ENCODE measurements at regions not wholly inside any gene's neighbourhood (a gene's known extent, or its start where the extent isn't known, plus 50 kb on each side); places are given as distances from the start of the nearest gene placed in this dataset.

- no peak for TF ChIP-seq CHD7 (IDR thresholded peaks at IDR 0.05; ENCODE audit: insufficient replicate concordance, low read length)
- TF ChIP-seq POU5F1 (IDR thresholded peaks at IDR 0.05; ENCODE audit: low read depth, low read length), result no peak
- TF ChIP-seq ASH2L (IDR thresholded peaks at IDR 0.05; ENCODE audit: low read length), result no peak
- no peak for TF ChIP-seq NRF1 (IDR thresholded peaks at IDR 0.05; ENCODE audit: low read depth, low read length)
- TF ChIP-seq EGR1 (IDR thresholded peaks at IDR 0.05; ENCODE audit: borderline replicate concordance, low read depth, low read length), result no peak
- no peak for TF ChIP-seq RXRA (IDR thresholded peaks at IDR 0.05; ENCODE audit: insufficient read depth, low read depth, low read length)
- TF ChIP-seq TCF12 (IDR thresholded peaks at IDR 0.05; ENCODE audit: low read depth, low read length), result no peak
- TF ChIP-seq FOSL1 (IDR thresholded peaks at IDR 0.05; ENCODE audit: insufficient read depth, low read depth, low read length), result no peak
- no peak for TF ChIP-seq EP300 (IDR thresholded peaks at IDR 0.05; ENCODE audit: borderline replicate concordance in 1 of 2, low read depth in 2 of 2, low read length in 2 of 2)
- no peak for TF ChIP-seq TAF1 (IDR thresholded peaks at IDR 0.05; ENCODE audit: low read depth, low read length)
- TF ChIP-seq POLR2A (IDR thresholded peaks at IDR 0.05; ENCODE audit: control extremely low read depth in 1 of 2, low read depth in 2 of 2, low read length in 2 of 2), result no peak
- no peak for TF ChIP-seq SAP30 (IDR thresholded peaks at IDR 0.05; ENCODE audit: insufficient read depth, insufficient replicate concordance, low read length)
- TF ChIP-seq CBX8 (IDR thresholded peaks at IDR 0.05; ENCODE audit: borderline replicate concordance, low read depth, low read length), result no peak
Observed at GRCh38 chr9:113712053-113712452, 164.1 kb upstream of the ZNF618 start (continued).
